ENCODE measurements at regions not wholly inside any gene's neighbourhood (a gene's known extent, or its start where the extent isn't known, plus 50 kb on each side); places are given as distances from the start of the nearest gene placed in this dataset.

GRCh38 chr2:143843686-143844085 is 676.2 kb downstream of the ZEB2 start (continued):
- no peak for TF ChIP-seq BRD4 (IDR thresholded peaks at IDR 0.05)
- no peak for TF ChIP-seq SIX5 (IDR thresholded peaks at IDR 0.05; ENCODE audit: borderline replicate concordance in 1 of 2, insufficient read depth in 1 of 2, low read depth in 1 of 2, low read length in 2 of 2)
- no peak for TF ChIP-seq ARHGAP35 (IDR thresholded peaks at IDR 0.05; ENCODE audit: partially characterized antibody)
- no peak for TF ChIP-seq KAT2B (IDR thresholded peaks at IDR 0.05; ENCODE audit: low read depth, low read length)
- no peak for TF ChIP-seq ZNF316 (IDR thresholded peaks at IDR 0.05)
- no peak for TF ChIP-seq ZNF395 (CRISPR knock-in tag; IDR thresholded peaks at IDR 0.05)

GRCh38 chr2:143842836-143843235 is 677.1 kb downstream of the ZEB2 start:
- no peaks in the 10 kb centered on the region for H3K27me3 ChIP-seq (ENCODE audit: control insufficient read depth in 2 of 2, insufficient read depth in 2 of 2, low read length in 2 of 2)
- no peak overlapping the region for H3K4me2 ChIP-seq (ENCODE audit: insufficient read depth, low read length)
- no peaks in the 10 kb centered on the region for H4K20me1 ChIP-seq (replicated peaks; ENCODE audit: control insufficient read depth, insufficient read depth, low read length)
- no TSS peak for BruUV-seq (replicated peaks)
- no peak overlapping the region for H3K4me3 ChIP-seq
- H3K79me2 ChIP-seq (ENCODE audit: control insufficient read depth, insufficient read depth, low read length): no peaks in the 10 kb centered on the region
- no peaks in the 10 kb centered on the region for H3K9me1 ChIP-seq (ENCODE audit: control insufficient read depth, insufficient read depth, low read length)
- FAIRE-seq: no peak
- in situ Hi-C loops (cut with MboI): no loop called here
- no peak for DNase-seq (ENCODE audit: extremely low read depth in 1 of 4, low spot score in 3 of 4)
- no peak for ATAC-seq
- intact Hi-C loops (cut with micrococcal nuclease): no loop called here
- no peak overlapping the region for H3K9ac ChIP-seq (ENCODE audit: insufficient read depth in 1 of 2, low read depth in 2 of 2, low read length in 2 of 2)
- 17% methylated on average over 2 of the region's 2 CpGs for WGBS (ENCODE audit: insufficient coverage, low coverage, missing lambda C conversion rate)
- CTCF ChIA-PET (ENCODE audit: low intra/inter-chr PET ratio): no interaction called here
- H3K27ac ChIP-seq (ENCODE audit: extremely low read depth, low read depth, low read length): no peak overlapping the region
- no peaks in the 10 kb centered on the region for H3K36me3 ChIP-seq (ENCODE audit: control insufficient read depth, insufficient read depth, low read length)
- POLR2A ChIA-PET: no interaction called here
- no peak overlapping the region for H2AFZ ChIP-seq (ENCODE audit: low read depth, low read length)
- no peaks in the 10 kb centered on the region for H3K4me1 ChIP-seq (replicated peaks in 1 of 2; ENCODE audit: control insufficient read depth in 2 of 2, insufficient read depth in 2 of 2, low read length in 2 of 2)
- no peaks in the 10 kb centered on the region for H3K9me3 ChIP-seq (replicated peaks; ENCODE audit: control insufficient read depth, insufficient read depth, low read depth, low read length)
- TF ChIP-seq EP300 (IDR thresholded peaks at IDR 0.05; ENCODE audit: low read length): no peak
- no peak for TF ChIP-seq PPARD (CRISPR knock-in tag; IDR thresholded peaks at IDR 0.05)
- TF ChIP-seq IRF9 (tag; IDR thresholded peaks at IDR 0.05): no peak
- TF ChIP-seq NEUROD1 (IDR thresholded peaks at IDR 0.05; ENCODE audit: borderline replicate concordance, low read depth, low read length, partially characterized antibody): no peak
- TF ChIP-seq PHTF2 (CRISPR knock-in tag; IDR thresholded peaks at IDR 0.05): no peak
- no peak for TF ChIP-seq KDM5B (IDR thresholded peaks at IDR 0.05; ENCODE audit: insufficient replicate concordance, low read depth, low read length)
